ENCODE measurements at regions not wholly inside any gene's neighbourhood (a gene's known extent, or its start where the extent isn't known, plus 50 kb on each side); places are given as distances from the start of the nearest gene placed in this dataset.

GRCh38 chr15:70447928-70448698 is 315.2 kb downstream of the UACA start:
- TF ChIP-seq CTCF (conservative IDR thresholded peaks at IDR 0.05; ENCODE audit: low read length) (no peak), EZH2phosphoT487 (IDR thresholded peaks at IDR 0.05; ENCODE audit: borderline replicate concordance, low read depth, low read length) (no peak)
- no peaks in the 10 kb centered on the region for H4K20me1 ChIP-seq (ENCODE audit: insufficient read depth, low read length)
- peaks cover 10% of the 10 kb centered on the region for H3K4me1 ChIP-seq (ENCODE audit: insufficient read depth, low read length, poor library complexity, severe bottlenecking)
- H3K9me3 ChIP-seq (ENCODE audit: low read length), result no peaks in the 10 kb centered on the region
- no peaks in the 10 kb centered on the region for H3K36me3 ChIP-seq (ENCODE audit: insufficient read depth, low read length)
- intact Hi-C loops (cut with micrococcal nuclease; ENCODE audit: unreplicated experiment), result no loop called here
- no peak overlapping the region for H2AFZ ChIP-seq (ENCODE audit: low read length)
- BruUV-seq (replicated peaks), result no TSS peak
- no peak for DNase-seq (ENCODE audit: low spot score)
- ChIA-PET CTCF (ENCODE audit: unreplicated experiment) (interaction anchor here (0.5 to 0.6 kb wide), 2 partner anchors 12 to 186 kb away, joined by 5 read pairs; no protein-coding TSS in a partner anchor), POLR2A (interaction anchor here (0.7 kb wide), 1 partner anchor 115 kb away, joined by 7 read pairs; no protein-coding TSS in a partner anchor)
- H3K4me3 ChIP-seq (ENCODE audit: low read depth, low read length, poor library complexity, severe bottlenecking), result no peak overlapping the region
- H3K4me2 ChIP-seq (ENCODE audit: low read length), result peak overlapping the region; percentile 30; the same call in 1 of the 2 replicates
- H3K27ac ChIP-seq (ENCODE audit: low read depth, low read length, poor library complexity, severe bottlenecking), result no peak overlapping the region
- no peaks in the 10 kb centered on the region for H3K9me2 ChIP-seq (ENCODE audit: insufficient read depth, low read length)
- no peaks in the 10 kb centered on the region for H3K79me2 ChIP-seq (ENCODE audit: insufficient read depth, low read depth, low read length)

- intact Hi-C loops (cut with micrococcal nuclease; ENCODE audit: unreplicated experiment), result no loop called here
- POLR2A ChIA-PET, result interaction anchor here (0.7 kb wide), 1 partner anchor 114 kb away, joined by 7 read pairs; no protein-coding TSS in a partner anchor
- H3K4me3 ChIP-seq (ENCODE audit: low read depth, low read length, poor library complexity, severe bottlenecking), result no peak overlapping the region
Observed at GRCh38 chr15:70447521-70447920, 315.8 kb downstream of the UACA start.

More at GRCh38 chr15:70447521-70447920, 315.8 kb downstream of the UACA start:
- BruUV-seq (replicated peaks), result no TSS peak
- no peaks in the 10 kb centered on the region for H3K36me3 ChIP-seq (ENCODE audit: insufficient read depth, low read length)
- H4K20me1 ChIP-seq (ENCODE audit: insufficient read depth, low read length), result no peaks in the 10 kb centered on the region
- TF ChIP-seq EZH2phosphoT487 (IDR thresholded peaks at IDR 0.05; ENCODE audit: borderline replicate concordance, low read depth, low read length), result no peak
- TF ChIP-seq CTCF (conservative IDR thresholded peaks at IDR 0.05; ENCODE audit: low read length), result no peak
- H2AFZ ChIP-seq (ENCODE audit: low read length), result no peak overlapping the region
- CTCF ChIA-PET (ENCODE audit: unreplicated experiment), result interaction anchor here (0.6 kb wide), 1 partner anchor 13 kb away, joined by 5 read pairs; no protein-coding TSS in a partner anchor
- no peak overlapping the region for H3K27ac ChIP-seq (ENCODE audit: low read depth, low read length, poor library complexity, severe bottlenecking)
- no peaks in the 10 kb centered on the region for H3K9me3 ChIP-seq (ENCODE audit: low read length)
- DNase-seq (ENCODE audit: low spot score), result no peak
- 0 out of 2 replicates have a peak overlapping the region, but pooled peaks have one; percentile 30 for H3K4me2 ChIP-seq (ENCODE audit: low read length)
- H3K9me2 ChIP-seq (ENCODE audit: insufficient read depth, low read length), result no peaks in the 10 kb centered on the region
- peaks cover 10% of the 10 kb centered on the region for H3K4me1 ChIP-seq (ENCODE audit: insufficient read depth, low read length, poor library complexity, severe bottlenecking)
- no peaks in the 10 kb centered on the region for H3K79me2 ChIP-seq (ENCODE audit: insufficient read depth, low read depth, low read length)

Data from OCI-LY7 (cell line).